Brain microvascular endothelial cell (primary cell): ENCODE measurements at regions not wholly inside any gene's neighbourhood (a gene's known extent, or its start where the extent isn't known, plus 50 kb on each side); places are given as distances from the start of the nearest gene placed in this dataset.

ENCODE experiments used
- DNase-seq: peaks from one replicate; pipeline ENCODE4 v3.0.0-alpha.2; 2020
- H3K27ac ChIP-seq: fragments of 250-450 bp; sonication (Bioruptor Pico); 2 replicates; pipeline ENCODE4 v1.5.1; 2020; ENCODE audit warnings: mild to moderate bottlenecking, moderate library complexity
- H3K27me3 ChIP-seq: fragments of 250-450 bp; sonication (Bioruptor Pico); replicated peaks from 2 replicates; pipeline ENCODE4 v1.5.1; 2020; ENCODE audit warnings: mild to moderate bottlenecking
- H3K36me3 ChIP-seq: fragments of 250-450 bp; sonication (Bioruptor Pico); replicated peaks from 2 replicates; pipeline ENCODE4 v1.5.1; 2020; ENCODE audit warnings: mild to moderate bottlenecking
- H3K4me3 ChIP-seq: 2 replicates; pipeline ENCODE4 v1.5.1; 2011; ENCODE audit warnings: low read depth, mild to moderate bottlenecking, control low read depth, low read length, moderate library complexity
- in situ Hi-C: cut with HindIII; loops from 2 replicates; pipeline ENCODE4 v1.10.0; 2017; ENCODE audit warnings: low sequenced_read_pairs, low pct_ligation_motif_present
- TF ChIP-seq, protein P1 (sequence below): IDR thresholded peaks from 2 replicates; pipeline ENCODE4 v1.5.1; 2011; ENCODE audit warnings: low read depth, mild to moderate bottlenecking, moderate library complexity, low read length, control low read depth, inconsistent platforms; ENCODE audit errors: missing control alignments

DNA sequence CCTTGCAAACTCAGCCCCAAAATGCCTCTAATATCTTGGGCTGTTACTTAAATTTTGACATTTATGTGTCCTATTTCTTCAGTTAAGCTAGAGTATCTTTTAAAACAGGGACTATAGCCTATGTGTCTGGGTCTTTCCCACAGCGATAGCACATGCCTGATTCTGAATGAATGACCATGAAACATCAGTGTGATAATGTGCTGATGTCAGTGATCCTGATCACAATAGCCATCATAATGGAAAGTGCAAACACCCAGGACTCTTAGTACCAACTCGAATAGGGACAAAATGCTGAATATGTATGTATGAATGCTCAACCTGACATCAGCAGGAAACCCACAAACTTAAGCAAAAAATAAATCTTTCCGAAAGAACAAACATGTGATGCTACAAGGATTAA lies 537.4 kb downstream of the IGSF11 start:
- Histone ChIP-seq H3K27ac (no peak overlapping the region), H3K36me3 (no peaks in the 10 kb centered on the region), H3K4me3 (no peak overlapping the region), H3K27me3 (no peaks in the 10 kb centered on the region)
- in situ Hi-C loops, result no loop called here
- TF ChIP-seq, protein P1, sequence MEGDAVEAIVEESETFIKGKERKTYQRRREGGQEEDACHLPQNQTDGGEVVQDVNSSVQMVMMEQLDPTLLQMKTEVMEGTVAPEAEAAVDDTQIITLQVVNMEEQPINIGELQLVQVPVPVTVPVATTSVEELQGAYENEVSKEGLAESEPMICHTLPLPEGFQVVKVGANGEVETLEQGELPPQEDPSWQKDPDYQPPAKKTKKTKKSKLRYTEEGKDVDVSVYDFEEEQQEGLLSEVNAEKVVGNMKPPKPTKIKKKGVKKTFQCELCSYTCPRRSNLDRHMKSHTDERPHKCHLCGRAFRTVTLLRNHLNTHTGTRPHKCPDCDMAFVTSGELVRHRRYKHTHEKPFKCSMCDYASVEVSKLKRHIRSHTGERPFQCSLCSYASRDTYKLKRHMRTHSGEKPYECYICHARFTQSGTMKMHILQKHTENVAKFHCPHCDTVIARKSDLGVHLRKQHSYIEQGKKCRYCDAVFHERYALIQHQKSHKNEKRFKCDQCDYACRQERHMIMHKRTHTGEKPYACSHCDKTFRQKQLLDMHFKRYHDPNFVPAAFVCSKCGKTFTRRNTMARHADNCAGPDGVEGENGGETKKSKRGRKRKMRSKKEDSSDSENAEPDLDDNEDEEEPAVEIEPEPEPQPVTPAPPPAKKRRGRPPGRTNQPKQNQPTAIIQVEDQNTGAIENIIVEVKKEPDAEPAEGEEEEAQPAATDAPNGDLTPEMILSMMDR, result no peak
- no peak for DNase-seq

DNA sequence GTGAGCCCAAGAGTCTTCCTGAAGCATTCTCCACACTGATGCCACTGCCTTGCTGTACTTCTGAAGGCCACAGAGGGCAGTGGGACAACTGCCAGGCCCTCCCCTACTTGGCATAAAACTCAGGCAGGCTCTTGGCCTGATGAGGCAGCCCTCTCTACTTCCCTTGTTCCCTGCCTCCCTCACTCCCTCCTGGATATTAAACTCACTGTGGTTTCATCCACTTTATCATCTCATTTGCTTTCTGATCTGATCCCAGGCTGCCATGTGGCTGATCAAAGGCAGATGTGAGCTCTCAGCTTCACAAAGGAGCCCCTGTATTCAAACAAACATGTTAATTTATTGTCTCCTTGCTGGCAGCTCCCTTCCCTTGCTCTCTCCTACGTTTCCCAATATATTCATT lies 533.5 kb downstream of the IGSF11 start:
- TF ChIP-seq, protein P1, result no peak
- no peak for DNase-seq

DNA sequence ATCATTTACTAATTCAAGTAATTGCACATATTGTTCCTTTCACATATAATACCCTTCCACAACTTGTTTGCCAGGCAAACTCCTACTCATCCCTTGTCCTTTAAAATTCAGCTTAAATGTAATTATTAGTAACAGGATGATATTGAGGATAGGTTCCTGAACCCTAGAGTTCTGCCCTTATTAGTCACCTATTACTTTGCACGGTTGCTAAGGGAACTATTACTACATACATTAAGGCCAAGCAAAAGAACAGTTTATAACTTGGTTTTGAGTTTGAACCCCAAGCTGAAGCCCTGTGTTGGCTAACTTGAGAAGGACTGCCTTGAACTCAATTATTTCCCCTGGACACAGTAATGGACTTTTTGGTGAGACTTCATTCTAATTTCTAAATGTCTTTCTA lies 529.7 kb downstream of the IGSF11 start:
- TF ChIP-seq, protein P1, result no peak
- DNase-seq, result no peak
- in situ Hi-C loops, result no loop called here
- H3K36me3 ChIP-seq, result no peaks in the 10 kb centered on the region
- H3K27me3 ChIP-seq, result no peaks in the 10 kb centered on the region
- no peak overlapping the region for H3K4me3 ChIP-seq
- H3K27ac ChIP-seq, result no peak overlapping the region

More for the DNA sequence above, 533.5 kb downstream of the IGSF11 start:
- in situ Hi-C loops, result no loop called here
- Histone ChIP-seq H3K27me3 (no peaks in the 10 kb centered on the region), H3K27ac (no peak overlapping the region), H3K4me3 (no peak overlapping the region), H3K36me3 (no peaks in the 10 kb centered on the region)

DNA sequence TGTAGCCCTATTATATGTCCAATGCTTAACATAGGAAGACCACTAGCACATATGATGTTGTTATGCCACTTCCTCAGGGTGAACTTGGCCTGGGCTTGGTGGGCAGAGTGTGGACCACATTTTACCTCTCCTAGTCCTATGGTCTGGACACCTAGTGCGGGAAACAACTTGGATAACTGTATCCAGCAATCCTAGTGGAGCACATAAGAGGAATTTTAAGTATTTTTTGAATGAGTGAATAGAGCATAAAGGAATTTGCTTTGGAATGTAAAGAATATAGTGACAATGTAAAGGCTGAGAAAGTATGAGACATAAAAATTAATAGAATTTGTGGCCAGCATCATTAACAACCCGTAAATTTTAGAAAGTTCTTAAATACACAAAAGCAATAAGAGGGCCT lies 528.9 kb downstream of the IGSF11 start:
- Histone ChIP-seq H3K27ac (no peak overlapping the region), H3K36me3 (no peaks in the 10 kb centered on the region), H3K4me3 (no peak overlapping the region), H3K27me3 (no peaks in the 10 kb centered on the region)
- no peak for DNase-seq
- in situ Hi-C loops, result no loop called here
- TF ChIP-seq, protein P1, result no peak

DNA sequence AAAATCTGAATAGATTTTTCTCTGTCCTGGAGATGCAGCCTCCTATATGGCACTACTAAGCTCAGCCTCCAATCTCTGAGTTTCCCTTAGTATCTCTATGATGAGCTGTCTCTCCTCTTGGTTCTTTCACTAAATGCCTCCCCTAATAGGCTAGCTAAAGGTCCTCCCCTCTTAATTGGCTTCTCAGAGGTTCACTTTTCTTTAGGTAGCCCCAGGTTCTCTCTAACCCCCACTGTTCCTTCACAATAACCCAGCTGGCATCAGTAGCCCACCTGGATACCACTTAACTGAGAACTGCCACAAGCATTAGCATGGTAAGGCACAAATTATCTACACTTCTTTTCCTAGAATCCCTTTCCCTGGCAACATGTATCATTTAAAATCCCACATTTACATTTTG lies 523.2 kb downstream of the IGSF11 start:
- DNase-seq, result no peak
- Histone ChIP-seq H3K36me3 (no peaks in the 10 kb centered on the region), H3K27me3 (no peaks in the 10 kb centered on the region), H3K4me3 (no peak overlapping the region), H3K27ac (no peak overlapping the region)
- TF ChIP-seq, protein P1, result no peak
- in situ Hi-C loops, result no loop called here

DNA sequence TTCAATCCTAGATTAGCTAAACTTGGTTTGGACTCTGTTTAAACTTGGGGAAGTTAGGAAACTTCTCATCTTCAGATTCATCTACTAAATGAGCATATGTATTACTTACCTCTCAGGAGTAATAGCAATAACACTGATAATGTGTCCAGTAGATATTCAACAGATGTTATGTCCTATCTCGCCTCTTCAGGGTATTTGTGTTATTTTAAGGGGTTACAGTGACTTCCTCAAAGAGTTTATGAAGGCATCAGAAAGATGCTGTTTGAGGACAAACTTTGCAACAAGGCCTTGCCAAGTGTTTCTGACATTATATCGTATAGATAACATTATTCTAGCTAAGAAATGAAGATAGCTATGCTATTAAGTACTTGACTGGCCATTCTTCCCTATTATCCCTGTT lies 522.3 kb downstream of the IGSF11 start:
- H3K36me3 ChIP-seq, result no peaks in the 10 kb centered on the region
- no peaks in the 10 kb centered on the region for H3K27me3 ChIP-seq
- no peak overlapping the region for H3K27ac ChIP-seq
- no peak overlapping the region for H3K4me3 ChIP-seq
- no peak for DNase-seq
- TF ChIP-seq, protein P1, result no peak
- in situ Hi-C loops, result no loop called here
